Thymus (tissue), 11 donors: ENCODE measurements at regions not wholly inside any gene's neighbourhood (a gene's known extent, or its start where the extent isn't known, plus 50 kb on each side); places are given as distances from the start of the nearest gene placed in this dataset.

Experiments used
- DNase-seq, 9 donors: peaks; one replicate each; pipeline ENCODE4 v3.0.0-alpha.2; 2013; ENCODE audit warnings: low spot score in 9 of 9, low read depth in 6 of 9, missing footprints in 1 of 9
- H3K27ac ChIP-seq, 2 donors: one replicate each; pipeline ENCODE4 v1.5.1; 2013; ENCODE audit warnings: control low read depth in 1 of 2, low read depth in 1 of 2, low read length in 1 of 2, mild to moderate bottlenecking in 1 of 2, moderate library complexity in 1 of 2
- H3K27me3 ChIP-seq, 2 donors: one replicate each; pipeline ENCODE4 v1.5.1; 2013; ENCODE audit warnings: low read length in 1 of 2; ENCODE audit not compliant: control insufficient read depth in 2 of 2, insufficient read depth in 1 of 2
- H3K36me3 ChIP-seq, 2 donors: one replicate each; pipeline ENCODE4 v1.5.1; 2013; ENCODE audit warnings: low read length in 1 of 2, mild to moderate bottlenecking in 1 of 2, moderate library complexity in 1 of 2; ENCODE audit not compliant: control insufficient read depth in 2 of 2, insufficient read depth in 2 of 2
- H3K4me1 ChIP-seq, 2 donors: one replicate each; pipeline ENCODE4 v1.5.1; 2013; ENCODE audit warnings: low read length in 2 of 2; ENCODE audit not compliant: control insufficient read depth in 2 of 2, insufficient read depth in 2 of 2
- H3K4me3 ChIP-seq, 2 donors: one replicate each; pipeline ENCODE4 v1.5.1; 2013; ENCODE audit warnings: low read length in 2 of 2, control low read depth in 1 of 2, mild to moderate bottlenecking in 1 of 2
- H3K9me3 ChIP-seq, 2 donors: one replicate each; pipeline ENCODE4 v1.5.1; 2013; ENCODE audit warnings: low read length in 1 of 2, mild to moderate bottlenecking in 1 of 2; ENCODE audit not compliant: control insufficient read depth in 2 of 2, insufficient read depth in 1 of 2
- WGBS: extraction: QIAGEN DNeasy Blood & Tissue Kit; methylation state at CpG from one replicate; pipeline ENCODE4 v1.1.7; 2013; 5-methylcytosine and 5-hydroxymethylcytosine counted together
- donor health status: healthy.

DNA sequence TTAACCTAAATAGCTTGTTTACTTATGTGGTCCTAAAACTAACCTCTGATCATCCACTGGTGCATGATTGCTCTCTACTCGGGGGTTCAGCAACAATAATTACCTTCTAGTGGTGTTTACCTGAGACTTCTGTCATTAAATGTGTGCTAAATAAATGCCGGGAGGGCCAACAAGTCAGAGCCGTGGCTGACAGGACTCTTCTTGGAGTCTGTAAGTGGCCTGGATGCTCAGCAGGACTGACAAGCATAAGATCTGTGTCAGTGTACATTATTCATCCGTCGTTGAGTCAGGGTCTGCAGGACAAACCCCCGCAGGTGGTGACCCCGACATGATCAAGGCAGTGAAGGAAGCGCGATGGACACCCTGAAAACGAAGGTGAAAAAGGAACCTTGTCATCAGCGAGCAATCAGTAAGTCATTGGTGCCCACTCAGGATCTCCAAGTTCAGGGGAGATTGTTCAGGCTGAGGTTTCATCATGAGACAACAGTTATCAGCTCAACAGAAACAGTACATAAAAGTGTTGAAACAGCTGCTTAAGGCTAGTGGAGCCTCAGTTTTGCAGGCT lies 1466.9 kb downstream of the UQCRFS1 start:
- H3K27ac ChIP-seq = no peak overlapping the region
- H3K27me3 ChIP-seq = no peaks in the 10 kb centered on the region
- no peak overlapping the region for H3K4me3 ChIP-seq
- H3K4me1 ChIP-seq = no peaks in the 10 kb centered on the region
- H3K36me3 ChIP-seq = no peaks in the 10 kb centered on the region
- 96% methylated on average over 11 of the region's 11 CpGs for WGBS
- no peak for DNase-seq
- no peaks in the 10 kb centered on the region for H3K9me3 ChIP-seq

DNA sequence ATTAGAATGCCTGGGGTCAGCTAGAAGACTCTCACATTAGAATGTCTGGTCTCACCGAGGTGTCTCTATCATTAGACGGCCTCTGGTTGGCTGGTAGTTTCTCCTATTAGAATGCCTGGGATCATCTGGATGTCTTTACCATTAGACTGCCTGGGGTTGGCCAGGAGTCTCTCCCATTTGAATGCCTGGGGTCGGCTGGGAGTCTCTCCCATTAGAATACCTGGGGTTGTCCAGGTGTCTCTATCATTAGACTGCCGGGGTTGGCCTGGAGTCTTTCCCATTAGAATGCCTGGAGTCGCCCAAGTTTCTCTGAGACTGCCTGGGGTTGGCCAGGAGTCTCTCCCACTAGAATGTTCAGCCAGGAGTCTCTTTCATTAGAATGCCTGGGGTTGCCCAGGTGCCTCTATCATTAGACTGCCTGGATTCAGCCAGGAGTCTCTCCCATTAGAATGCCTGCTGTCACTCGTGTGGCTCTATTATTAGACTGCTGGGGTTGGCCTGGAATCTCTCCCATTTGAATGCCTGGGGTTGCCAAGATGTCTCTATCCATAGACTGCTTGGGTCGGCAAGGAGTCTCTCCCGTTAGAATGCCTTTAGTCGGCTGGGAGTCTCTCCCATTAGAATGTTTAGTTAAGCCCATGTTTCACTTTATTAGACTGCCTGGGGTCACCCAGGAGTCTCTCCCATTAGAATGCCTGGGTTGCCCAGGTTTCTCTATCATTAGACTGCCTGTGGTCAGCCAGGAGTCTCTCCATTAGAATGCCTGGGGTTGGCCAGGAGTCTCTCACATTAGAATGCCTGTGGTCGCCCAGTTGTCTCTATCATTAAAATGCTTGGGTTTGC lies 1467.8 kb downstream of the UQCRFS1 start:
- H3K36me3 ChIP-seq = no peaks in the 10 kb centered on the region
- no peak overlapping the region for H3K4me3 ChIP-seq
- H3K9me3 ChIP-seq = peaks cover 0 to under 1% of the 10 kb centered on the region in 2 donors
- no peak for DNase-seq
- no peak overlapping the region for H3K27ac ChIP-seq
- 87% methylated on average over 10 of the region's 10 CpGs for WGBS
- H3K4me1 ChIP-seq = no peaks in the 10 kb centered on the region
- no peaks in the 10 kb centered on the region for H3K27me3 ChIP-seq

DNA sequence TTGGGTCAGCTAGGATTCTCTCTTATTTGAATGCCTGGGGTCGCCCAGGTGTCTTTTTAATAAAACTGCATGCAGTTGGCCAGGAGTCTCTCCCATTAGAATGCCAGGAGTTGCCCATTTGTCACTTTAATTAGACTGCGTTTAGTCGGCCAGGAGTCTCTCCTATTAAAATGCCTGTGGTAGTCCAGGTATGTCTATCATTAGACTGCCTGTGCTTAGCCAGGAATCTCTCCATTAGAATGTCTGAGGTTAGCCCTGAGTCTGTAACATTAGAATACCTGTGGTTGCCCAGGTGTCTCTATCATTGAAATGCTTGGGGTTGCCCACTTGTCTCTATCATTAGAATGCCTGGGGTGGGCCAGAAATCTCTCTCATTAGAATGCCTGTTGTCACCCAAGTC lies 1470.9 kb downstream of the UQCRFS1 start:
- Histone ChIP-seq H3K4me3 (no peak overlapping the region), H3K27me3 (no peaks in the 10 kb centered on the region), H3K9me3 (peaks cover 0 to 1% of the 10 kb centered on the region in 2 donors), H3K4me1 (no peaks in the 10 kb centered on the region), H3K27ac (no peak overlapping the region), H3K36me3 (no peaks in the 10 kb centered on the region)
- no peak for DNase-seq
- 90% methylated on average over 3 of the region's 3 CpGs for WGBS

DNA sequence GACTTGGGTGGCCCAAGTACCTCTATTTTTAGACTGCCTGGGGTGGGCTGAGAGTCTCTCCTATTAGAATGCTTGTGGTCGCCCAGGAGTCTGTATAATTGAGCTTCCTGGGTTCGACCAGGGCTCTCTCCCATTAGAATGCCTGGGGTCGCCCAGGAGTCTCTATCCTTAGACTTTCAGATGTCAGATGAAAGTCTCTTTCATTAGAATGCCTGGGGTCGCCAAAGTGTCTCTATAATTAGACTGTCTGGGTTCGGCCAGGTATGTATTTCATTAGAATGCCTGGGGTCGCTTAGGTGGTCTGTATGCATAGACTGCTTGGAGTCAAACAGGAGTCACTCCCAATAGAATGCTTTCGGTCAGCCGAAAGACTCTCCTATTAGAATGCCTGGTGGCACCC lies 1471.7 kb downstream of the UQCRFS1 start:
- DNase-seq = no peak
- H3K36me3 ChIP-seq = no peaks in the 10 kb centered on the region
- no peaks in the 10 kb centered on the region for H3K4me1 ChIP-seq
- no peaks in the 10 kb centered on the region for H3K27me3 ChIP-seq
- no peak overlapping the region for H3K27ac ChIP-seq
- H3K9me3 ChIP-seq = peaks cover 0 to 1% of the 10 kb centered on the region in 2 donors
- no peak overlapping the region for H3K4me3 ChIP-seq
- 95% methylated on average over 8 of the region's 8 CpGs for WGBS

DNA sequence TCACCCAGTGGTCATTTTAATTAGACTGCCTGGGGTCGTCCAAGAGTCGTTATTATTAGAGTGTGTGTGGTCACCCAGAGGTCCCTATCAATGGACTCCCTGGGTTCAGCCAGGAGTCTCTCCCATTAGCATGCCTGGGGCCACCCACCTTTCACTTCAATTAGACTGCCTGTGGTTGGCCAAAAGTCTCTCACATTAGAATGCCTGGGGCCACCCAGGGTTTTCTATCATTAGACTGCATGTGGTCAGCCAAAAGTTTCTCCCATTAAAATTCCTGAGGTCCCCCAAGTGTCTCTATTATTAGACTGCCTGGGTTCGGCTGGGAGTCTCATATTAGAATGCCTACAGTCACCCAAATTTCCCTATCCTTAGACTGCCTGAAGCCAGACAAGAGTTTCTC lies 1472.6 kb downstream of the UQCRFS1 start:
- 93% methylated on average over 3 of the region's 3 CpGs for WGBS
- DNase-seq = no peak
- no peaks in the 10 kb centered on the region for H3K27me3 ChIP-seq
- no peak overlapping the region for H3K27ac ChIP-seq
- H3K4me1 ChIP-seq = no peaks in the 10 kb centered on the region
- H3K4me3 ChIP-seq = no peak overlapping the region
- H3K9me3 ChIP-seq = peaks cover 0 to 1% of the 10 kb centered on the region in 2 donors
- no peaks in the 10 kb centered on the region for H3K36me3 ChIP-seq

DNA sequence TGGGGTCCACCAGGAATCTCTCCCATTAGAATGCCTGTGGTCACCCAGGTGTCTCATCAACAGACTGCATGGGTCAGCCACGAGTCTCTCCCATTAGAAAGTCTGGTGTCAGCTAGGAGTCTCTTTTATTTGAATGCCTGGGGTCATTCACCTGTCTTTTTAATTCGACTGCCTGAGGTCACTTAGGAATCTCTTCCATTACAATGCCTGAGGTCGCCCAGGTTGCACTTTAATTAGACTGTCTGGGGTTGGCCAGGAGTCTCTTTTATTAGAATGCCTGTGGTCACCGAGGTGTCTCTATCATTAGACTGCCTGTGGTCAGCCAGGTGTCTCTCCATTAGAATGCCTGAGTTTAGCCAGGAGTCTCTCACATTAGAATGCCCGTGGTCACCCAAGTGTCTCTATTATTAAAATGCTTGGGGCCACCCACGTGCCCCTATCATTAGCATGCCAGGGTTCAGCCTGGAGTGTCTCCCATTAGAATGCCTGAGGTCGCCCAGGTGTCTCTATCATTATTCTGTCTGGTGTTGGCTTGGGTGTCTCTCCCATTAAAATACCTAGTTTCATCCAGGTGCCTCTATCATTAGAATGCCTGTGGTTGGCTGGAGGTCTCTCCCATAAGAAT lies 1474.3 kb downstream of the UQCRFS1 start:
- H3K4me1 ChIP-seq = no peaks in the 10 kb centered on the region

DNA sequence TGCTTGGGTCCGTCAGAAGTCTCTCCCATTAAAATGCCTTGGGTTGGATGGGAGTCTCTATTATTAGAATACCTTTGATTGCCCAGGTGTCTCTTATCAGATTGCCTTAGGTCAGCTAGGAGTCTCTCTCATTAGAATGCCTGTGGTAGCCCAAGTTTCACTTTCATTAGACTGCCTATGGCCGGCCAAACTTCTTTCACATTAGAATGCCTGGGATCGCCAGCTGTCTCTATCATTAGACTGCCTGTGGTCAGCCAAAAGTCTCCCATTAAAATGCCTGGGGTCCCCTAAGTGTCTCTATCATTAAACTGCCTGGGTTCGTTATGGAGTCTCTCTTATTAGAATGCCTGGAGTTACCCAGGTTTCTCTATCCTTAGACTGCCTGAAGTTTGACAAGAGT lies 1476.7 kb downstream of the UQCRFS1 start:
- 98% methylated on average over 4 of the region's 4 CpGs for WGBS
- DNase-seq = no peak
- Histone ChIP-seq H3K27me3 (no peaks in the 10 kb centered on the region), H3K9me3 (peaks cover 0 to 1% of the 10 kb centered on the region in 2 donors), H3K4me3 (no peak overlapping the region), H3K4me1 (no peaks in the 10 kb centered on the region), H3K36me3 (no peaks in the 10 kb centered on the region), H3K27ac (no peak overlapping the region)

More for the DNA sequence above, 1474.3 kb downstream of the UQCRFS1 start:
- Histone ChIP-seq H3K27me3 (no peaks in the 10 kb centered on the region), H3K36me3 (no peaks in the 10 kb centered on the region), H3K27ac (no peak overlapping the region), H3K4me3 (no peak overlapping the region), H3K9me3 (peaks cover 0 to 1% of the 10 kb centered on the region in 2 donors)
- 94% methylated on average over 7 of the region's 7 CpGs for WGBS
- no peak for DNase-seq

DNA sequence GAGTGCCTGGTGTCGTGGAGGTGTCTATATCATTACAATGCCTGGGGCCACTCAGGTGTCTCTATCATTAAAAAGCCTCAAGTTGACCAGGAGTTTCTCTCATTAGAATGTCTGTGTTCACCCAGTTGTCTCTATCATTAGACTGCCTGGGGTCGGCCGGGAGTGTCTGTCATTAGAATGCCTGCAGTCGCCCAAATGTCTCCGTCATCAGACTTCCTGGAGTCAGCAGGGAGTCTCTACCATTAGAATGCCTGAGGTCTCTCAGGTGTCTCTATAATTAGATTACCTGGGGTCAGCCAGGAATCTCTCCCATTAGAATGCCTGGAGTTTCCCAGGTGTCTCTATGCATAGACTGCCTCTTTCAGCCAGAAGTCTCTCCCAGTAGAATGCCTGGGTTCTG lies 1477.6 kb downstream of the UQCRFS1 start:
- H3K9me3 ChIP-seq = peaks cover 0 to 1% of the 10 kb centered on the region in 2 donors

DNA sequence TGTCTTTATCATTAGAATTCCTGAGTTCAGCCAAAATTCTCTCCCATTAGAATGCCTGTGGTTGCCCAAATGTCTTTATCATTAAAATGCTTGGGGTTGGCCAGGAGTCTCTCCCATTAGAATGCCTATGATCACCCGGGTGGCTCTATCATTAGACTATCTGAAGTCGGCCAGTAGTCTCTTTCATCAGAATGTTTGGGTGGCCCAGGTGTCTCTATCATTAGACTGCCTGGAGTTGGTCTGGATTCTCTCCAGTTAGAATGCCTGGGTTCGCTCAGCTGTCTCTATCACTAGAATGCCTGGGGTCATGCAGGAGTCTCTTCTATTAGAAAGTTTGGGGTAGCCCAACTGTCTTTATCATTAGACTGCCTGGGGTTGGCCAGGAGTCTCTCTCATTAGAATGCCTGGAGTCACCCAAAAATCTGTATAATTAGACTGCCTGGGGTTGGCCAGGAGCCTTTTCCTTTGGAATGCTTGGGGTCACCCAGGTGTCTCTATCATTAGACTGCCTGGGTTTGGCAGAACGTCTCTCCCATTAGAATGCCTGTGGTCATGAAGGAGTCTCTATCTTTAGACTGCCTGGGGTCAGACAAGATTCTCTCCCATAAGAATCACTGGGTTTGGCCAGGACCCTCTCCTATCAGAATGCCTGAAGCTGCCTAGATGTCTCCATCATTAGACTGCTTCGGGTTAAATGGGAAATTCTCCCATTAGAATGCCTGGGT lies 1478.3 kb downstream of the UQCRFS1 start:
- no peaks in the 10 kb centered on the region for H3K4me1 ChIP-seq
- no peaks in the 10 kb centered on the region for H3K27me3 ChIP-seq
- no peak for DNase-seq
- 93% methylated on average over 5 of the region's 5 CpGs for WGBS
- no peak overlapping the region for H3K4me3 ChIP-seq
- no peaks in the 10 kb centered on the region for H3K9me3 ChIP-seq
- H3K36me3 ChIP-seq = no peaks in the 10 kb centered on the region
- H3K27ac ChIP-seq = no peak overlapping the region

More for the DNA sequence above, 1477.6 kb downstream of the UQCRFS1 start:
- no peak for DNase-seq
- H3K27me3 ChIP-seq = no peaks in the 10 kb centered on the region
- H3K36me3 ChIP-seq = no peaks in the 10 kb centered on the region
- 97% methylated on average over 5 of the region's 5 CpGs for WGBS
- no peaks in the 10 kb centered on the region for H3K4me1 ChIP-seq
- H3K4me3 ChIP-seq = no peak overlapping the region
- no peak overlapping the region for H3K27ac ChIP-seq
